ENCODE measurements at regions not wholly inside any gene's neighbourhood (a gene's known extent, or its start where the extent isn't known, plus 50 kb on each side); places are given as distances from the start of the nearest gene placed in this dataset.
A peak's percentile ranks its signal among the peaks of the same experiment; 100 is the strongest.
"Not testable (repeated sequence)": the region's sequence is repeated elsewhere in the genome, so short reads cannot be mapped to it uniquely, and the experiment has no call there.

- ATAC-seq (ENCODE audit: low FRiP score) = no peak
- TF ChIP-seq CTCF (IDR thresholded peaks at IDR 0.05) = no peak
- no peak for DNase-seq (ENCODE audit: low spot score)
These were observed 93.4 kb upstream of the RXFP1 start for GRCh38 chr4:158428242-158428641.

GRCh38 chr4:158442736-158443135 lies 78.9 kb upstream of the RXFP1 start:
- DNase-seq (ENCODE audit: low spot score) (no peak), ATAC-seq (ENCODE audit: low FRiP score) (no peak)
- TF ChIP-seq CTCF (IDR thresholded peaks at IDR 0.05) = no peak

GRCh38 chr4:158443731-158444130 lies 78.0 kb upstream of the RXFP1 start:
- DNase-seq (ENCODE audit: low spot score) (no peak), ATAC-seq (ENCODE audit: low FRiP score) (no peak)
- no peak for TF ChIP-seq CTCF (IDR thresholded peaks at IDR 0.05)

- DNase-seq (ENCODE audit: low spot score) (no peak), ATAC-seq (ENCODE audit: low FRiP score) (no peak)
- no peak for TF ChIP-seq CTCF (IDR thresholded peaks at IDR 0.05)
These were observed 77.1 kb upstream of the RXFP1 start for GRCh38 chr4:158444621-158445020.

- TF ChIP-seq CTCF (IDR thresholded peaks at IDR 0.05) = no peak
- peak; percentile 81 for ATAC-seq (ENCODE audit: low FRiP score)
- DNase-seq (ENCODE audit: low spot score) = no peak
These were observed 75.6 kb upstream of the RXFP1 start for GRCh38 chr4:158446106-158446505.

- DNase-seq (ENCODE audit: low spot score) = no peak
- TF ChIP-seq CTCF (IDR thresholded peaks at IDR 0.05) = no peak
- no peak for ATAC-seq (ENCODE audit: low FRiP score)
These were observed 70.9 kb upstream of the RXFP1 start for GRCh38 chr4:158450741-158451140.

GRCh38 chr4:158452116-158452515 lies 69.6 kb upstream of the RXFP1 start:
- not testable (repeated sequence) for ATAC-seq (ENCODE audit: low FRiP score); DNase-seq (ENCODE audit: low spot score)
